Fibroblast of the aortic adventitia (primary cell): ENCODE measurements at regions not wholly inside any gene's neighbourhood (a gene's known extent, or its start where the extent isn't known, plus 50 kb on each side); places are given as distances from the start of the nearest gene placed in this dataset.

ENCODE experiments used
- DNase-seq: peaks from one replicate; pipeline ENCODE4 v3.0.0-alpha.2; 2010; ENCODE audit warnings: low read depth
- H3K4me3 ChIP-seq: 2 replicates; pipeline ENCODE4 v1.5.1; 2011; ENCODE audit warnings: low read depth, mild to moderate bottlenecking, control low read depth, low read length, moderate library complexity
- TF ChIP-seq, protein P1 (sequence below): IDR thresholded peaks from 2 replicates; pipeline ENCODE4 v1.5.1; 2011; ENCODE audit warnings: mild to moderate bottlenecking, low read length, control low read depth, inconsistent platforms; ENCODE audit not compliant: insufficient read depth

DNA sequence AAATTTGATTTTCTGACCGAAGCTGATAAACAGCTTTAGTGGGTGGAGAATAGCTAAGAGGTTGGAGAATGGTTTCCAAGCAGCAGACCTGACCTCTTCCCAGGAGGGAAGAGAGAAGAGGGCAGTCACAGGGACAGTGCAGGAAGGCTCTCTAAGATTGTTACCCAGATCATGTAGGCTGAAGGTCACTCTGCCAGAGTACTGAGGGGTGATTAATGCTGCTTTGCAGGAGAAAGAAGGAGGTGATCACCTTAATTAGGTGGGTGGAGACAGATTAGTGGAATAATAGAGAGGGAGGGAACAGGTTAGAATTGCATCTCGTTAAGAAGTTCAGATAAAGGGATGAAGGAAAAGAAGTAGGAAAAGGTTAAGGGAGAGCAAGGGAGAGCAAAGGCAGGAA lies 440.5 kb downstream of the BRINP1 start:
- no peak overlapping the region for H3K4me3 ChIP-seq
- TF ChIP-seq, protein P1, sequence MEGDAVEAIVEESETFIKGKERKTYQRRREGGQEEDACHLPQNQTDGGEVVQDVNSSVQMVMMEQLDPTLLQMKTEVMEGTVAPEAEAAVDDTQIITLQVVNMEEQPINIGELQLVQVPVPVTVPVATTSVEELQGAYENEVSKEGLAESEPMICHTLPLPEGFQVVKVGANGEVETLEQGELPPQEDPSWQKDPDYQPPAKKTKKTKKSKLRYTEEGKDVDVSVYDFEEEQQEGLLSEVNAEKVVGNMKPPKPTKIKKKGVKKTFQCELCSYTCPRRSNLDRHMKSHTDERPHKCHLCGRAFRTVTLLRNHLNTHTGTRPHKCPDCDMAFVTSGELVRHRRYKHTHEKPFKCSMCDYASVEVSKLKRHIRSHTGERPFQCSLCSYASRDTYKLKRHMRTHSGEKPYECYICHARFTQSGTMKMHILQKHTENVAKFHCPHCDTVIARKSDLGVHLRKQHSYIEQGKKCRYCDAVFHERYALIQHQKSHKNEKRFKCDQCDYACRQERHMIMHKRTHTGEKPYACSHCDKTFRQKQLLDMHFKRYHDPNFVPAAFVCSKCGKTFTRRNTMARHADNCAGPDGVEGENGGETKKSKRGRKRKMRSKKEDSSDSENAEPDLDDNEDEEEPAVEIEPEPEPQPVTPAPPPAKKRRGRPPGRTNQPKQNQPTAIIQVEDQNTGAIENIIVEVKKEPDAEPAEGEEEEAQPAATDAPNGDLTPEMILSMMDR, result no peak
- DNase-seq, result no peak

DNA sequence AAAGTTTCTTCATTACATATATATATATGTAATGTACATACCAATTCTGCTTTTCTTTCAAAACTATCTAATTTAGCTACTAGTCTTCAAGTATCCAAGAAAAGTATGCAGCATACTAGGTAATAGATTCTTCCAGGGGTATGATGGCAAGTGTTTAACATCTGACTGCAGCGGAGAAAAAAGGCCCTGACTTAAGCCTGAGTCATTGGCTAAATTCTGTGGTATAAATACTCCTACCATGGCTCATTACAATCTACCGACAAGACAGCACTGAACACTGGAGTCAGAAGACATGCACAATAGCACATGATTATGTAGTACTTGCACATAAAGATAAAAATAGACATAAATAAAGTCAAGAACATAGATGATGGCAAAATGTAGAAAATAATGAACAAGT lies 439.9 kb downstream of the BRINP1 start:
- H3K4me3 ChIP-seq, result no peak overlapping the region
- peak; percentile 0 for DNase-seq
- TF ChIP-seq, protein P1, result no peak

DNA sequence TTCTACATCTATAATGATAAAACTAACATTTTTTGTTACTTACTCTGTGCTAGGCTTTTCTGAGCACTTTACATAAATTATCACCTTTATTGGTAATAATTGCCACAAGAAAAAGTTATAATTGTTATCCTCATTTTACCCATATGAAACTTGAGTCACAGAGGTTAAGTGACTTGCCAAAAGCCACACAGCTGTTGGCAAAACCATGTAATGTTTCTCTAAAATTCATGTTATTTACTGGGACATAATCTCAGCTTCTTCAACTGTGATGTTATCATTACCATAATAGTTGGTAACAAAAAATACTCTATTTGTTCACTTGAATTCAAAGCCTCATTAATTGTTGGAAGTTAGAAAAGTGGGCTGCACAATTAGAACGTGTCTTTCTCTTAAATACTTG lies 437.3 kb downstream of the BRINP1 start:
- TF ChIP-seq, protein P1, result no peak
- DNase-seq, result no peak
- H3K4me3 ChIP-seq, result no peak overlapping the region

DNA sequence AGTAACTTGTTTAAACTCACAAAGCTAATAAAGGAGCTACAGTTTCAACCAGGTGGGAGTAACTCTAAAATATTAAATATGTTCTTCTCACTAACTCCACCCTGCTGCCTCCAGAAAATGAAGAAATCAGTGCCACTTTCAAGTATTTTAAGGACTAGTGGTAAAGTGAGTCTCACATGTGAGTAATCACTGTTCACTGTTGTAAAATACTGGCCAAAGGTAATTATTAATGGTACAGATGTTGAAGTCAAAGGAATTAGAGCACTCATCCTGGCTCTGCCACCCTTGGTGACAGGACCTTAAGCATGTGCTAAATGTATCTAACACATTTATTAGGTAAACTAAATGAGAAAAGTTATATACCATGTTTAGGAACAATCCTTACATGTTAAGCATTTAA lies 430.7 kb downstream of the BRINP1 start:
- TF ChIP-seq, protein P1, result no peak
- no peak overlapping the region for H3K4me3 ChIP-seq
- no peak for DNase-seq

DNA sequence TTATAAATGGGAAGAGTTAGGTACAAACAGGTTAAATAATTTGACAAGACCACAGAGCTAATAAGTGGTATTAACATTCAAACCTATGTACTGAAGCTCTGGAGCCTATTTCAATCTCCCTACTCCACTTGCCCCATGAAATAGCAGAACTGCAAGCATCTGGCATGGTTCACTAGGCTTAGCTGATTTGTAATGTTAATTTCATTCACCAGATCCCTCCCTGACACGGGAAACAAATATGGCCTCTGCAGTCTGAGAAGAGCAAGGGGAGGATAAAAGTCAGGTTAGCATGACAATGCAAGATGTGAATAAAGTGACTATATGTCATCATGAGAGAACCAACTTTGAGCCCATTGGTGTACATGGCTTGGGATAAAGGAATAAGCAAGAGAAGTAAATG lies 428.8 kb downstream of the BRINP1 start:
- H3K4me3 ChIP-seq, result no peak overlapping the region
- TF ChIP-seq, protein P1, result no peak
- DNase-seq, result no peak

DNA sequence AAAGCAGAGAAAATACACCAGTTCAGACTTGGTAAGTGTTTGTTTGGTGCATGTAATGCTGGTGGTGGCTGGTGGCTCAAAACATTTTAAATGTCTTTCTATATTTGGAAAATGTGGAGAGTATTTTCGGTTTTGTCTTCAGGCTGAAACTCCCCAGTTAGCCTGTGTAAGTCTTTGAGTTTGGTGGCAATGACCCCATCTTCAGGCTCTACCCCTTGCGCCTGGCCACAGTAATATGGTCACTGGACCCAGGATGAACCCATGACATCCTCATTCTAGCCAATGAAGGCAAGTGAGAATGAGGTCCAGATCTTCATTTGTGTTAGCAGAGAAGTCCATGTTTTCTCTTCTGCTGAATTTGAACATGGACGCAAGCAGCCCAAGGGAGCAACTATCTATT lies 422.6 kb downstream of the BRINP1 start:
- H3K4me3 ChIP-seq, result no peak overlapping the region
- DNase-seq, result no peak
- TF ChIP-seq, protein P1, result no peak

DNA sequence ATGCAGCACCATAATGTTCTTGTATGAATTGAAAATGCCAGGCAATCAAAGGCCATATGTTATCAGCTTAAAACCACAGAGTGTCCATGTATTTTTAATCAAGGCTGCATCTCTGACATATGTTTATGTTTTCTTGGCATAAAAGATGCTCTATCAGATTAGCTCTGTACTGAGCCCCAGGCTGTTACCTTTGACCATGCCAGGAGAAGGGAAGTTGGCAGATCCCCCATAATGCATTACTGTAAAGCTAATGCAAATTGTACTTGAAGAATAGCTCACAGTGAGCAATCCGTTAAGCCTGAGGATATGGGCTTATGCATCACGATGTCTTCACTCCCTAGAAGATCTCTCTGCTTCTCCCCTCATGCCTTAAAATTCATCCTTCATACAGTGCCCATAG lies 414.4 kb downstream of the BRINP1 start:
- DNase-seq, result no peak
- no peak overlapping the region for H3K4me3 ChIP-seq
- TF ChIP-seq, protein P1, result no peak
